Stimulated activated CD4-positive, alpha-beta T cell treated with anti-CD3 and anti-CD28 coated beads, Interleukin-4, amount 100 ng/mL, for 1 hour (primary cell): ENCODE measurements at regions not wholly inside any gene's neighbourhood (a gene's known extent, or its start where the extent isn't known, plus 50 kb on each side); places are given as distances from the start of the nearest gene placed in this dataset.

Experiments used
- DNase-seq: peaks from one replicate; pipeline ENCODE4 v3.0.0-alpha.2; 2020

- no peak for DNase-seq
These were observed 66.5 kb upstream of the GADD45A start for GRCh38 chr1:67618285-67619018.

DNA sequence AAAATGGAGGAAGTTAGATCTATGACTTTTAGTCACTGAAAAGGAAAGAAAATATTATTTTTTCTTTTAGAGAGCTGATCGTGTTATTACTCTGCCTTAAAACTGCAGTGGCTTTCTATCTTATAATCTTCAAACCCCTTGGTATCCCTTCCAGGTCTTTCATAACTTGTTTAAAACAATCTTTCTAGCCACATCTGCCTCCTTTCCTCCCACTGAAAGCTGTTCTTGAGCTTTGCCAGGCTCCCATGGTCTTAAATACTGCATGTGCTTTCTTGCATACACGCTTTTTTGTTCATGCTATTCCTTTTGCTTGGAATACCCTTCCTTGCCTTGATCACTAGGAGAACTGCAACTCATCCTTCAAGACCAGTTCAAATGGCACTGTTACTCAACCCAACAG, 65.9 kb upstream of the GADD45A start:
- DNase-seq: no peak

- DNase-seq: no peak
These were observed 61.1 kb upstream of the GADD45A start for GRCh38 chr1:67623906-67624305.

DNA sequence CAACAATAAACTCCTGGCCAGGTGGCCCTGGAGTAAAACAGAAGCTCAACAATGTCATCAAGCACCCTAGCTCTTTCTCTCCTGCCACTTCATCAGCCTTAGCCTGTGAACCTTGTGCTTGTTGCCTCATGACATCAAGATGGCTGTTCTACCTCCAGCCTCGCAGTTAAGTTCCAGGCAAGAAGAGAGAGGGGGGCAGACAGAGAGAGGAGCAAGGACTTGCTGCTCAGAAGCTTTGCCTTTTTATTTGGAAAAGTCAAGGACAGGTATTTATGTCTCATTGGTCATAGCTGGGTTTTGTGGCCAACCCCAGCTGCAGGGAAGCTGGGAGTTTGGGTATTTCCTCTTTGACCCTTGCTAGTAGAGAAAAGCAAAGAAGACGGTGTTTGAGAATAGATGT, 60.3 kb upstream of the GADD45A start:
- DNase-seq: no peak

- no peak for DNase-seq
These were observed 58.7 kb upstream of the GADD45A start for GRCh38 chr1:67626090-67626860.

DNA sequence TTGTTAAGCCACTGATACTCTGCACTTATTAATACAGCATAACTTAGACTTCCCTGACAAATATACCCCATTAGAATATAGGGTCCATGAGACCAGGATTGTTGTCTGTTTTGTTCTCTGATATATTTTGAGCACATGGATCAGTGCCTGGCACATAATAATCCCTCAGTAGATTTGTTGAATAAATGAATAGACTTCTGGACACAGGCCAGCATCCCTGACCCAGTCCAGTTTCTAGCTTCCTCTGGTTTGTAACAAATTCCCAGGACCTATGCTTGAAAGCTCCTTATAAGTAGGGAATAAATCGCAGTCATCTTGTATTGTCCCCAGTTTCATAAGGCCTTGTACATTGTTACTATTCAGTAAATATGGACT, 58.2 kb upstream of the GADD45A start:
- no peak for DNase-seq

DNA sequence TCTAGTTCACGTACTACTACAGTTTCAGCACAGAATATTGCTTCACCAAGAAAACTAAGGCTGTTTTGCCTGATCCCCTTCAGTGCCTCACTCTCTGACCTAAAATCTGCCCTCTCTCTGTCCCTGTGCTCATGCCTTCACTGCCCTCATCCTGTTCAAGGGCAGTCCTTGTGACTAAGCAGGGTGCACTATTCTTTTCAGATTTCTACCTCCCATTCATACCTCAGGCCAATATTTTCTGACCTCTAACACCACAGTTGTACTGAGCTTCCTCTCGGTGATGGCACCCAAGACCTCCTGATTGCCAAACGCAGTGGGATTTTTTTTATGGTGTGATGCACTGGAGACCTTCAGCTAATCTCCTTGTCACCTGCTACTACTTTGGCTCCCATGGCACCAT, 57.7 kb upstream of the GADD45A start:
- DNase-seq: no peak

- no peak for DNase-seq
These were observed 57.1 kb upstream of the GADD45A start for GRCh38 chr1:67627906-67628305.

GRCh38 chr1:67629370-67630075, 55.5 kb upstream of the GADD45A start:
- DNase-seq: no peak

DNA sequence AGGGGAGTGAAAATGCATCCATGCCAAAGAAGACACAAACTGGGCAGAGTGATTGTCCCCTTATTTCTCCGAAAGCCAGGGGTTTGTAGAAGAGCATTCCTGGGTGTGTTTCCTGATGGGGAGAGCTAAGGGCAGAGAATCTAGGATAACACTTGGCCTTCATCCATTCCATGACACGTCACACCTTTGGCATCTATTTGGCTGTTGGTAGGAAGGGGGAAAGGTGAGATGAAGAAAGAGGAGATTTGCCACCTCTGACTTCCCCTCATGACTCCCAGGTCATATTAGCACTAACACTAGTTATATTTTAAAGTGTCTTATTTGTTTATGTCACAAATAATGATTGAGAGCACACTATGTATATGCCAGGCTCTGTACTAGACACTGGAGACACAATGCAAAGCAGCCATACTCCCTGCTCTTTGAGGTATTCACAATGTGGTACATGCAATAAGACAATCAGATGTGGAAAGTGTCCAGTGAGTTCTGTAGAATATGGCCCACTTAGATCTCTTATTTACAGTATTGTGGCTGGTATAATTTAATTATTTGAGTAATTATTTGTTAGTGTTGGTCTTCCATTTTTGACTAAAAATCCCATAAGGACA, 54.5 kb upstream of the GADD45A start:
- DNase-seq: no peak

GRCh38 chr1:67632356-67632755, 52.6 kb upstream of the GADD45A start:
- no peak for DNase-seq

GRCh38 chr1:67632811-67633655, 52.0 kb upstream of the GADD45A start:
- no peak for DNase-seq

GRCh38 chr1:67634396-67634935, 50.5 kb upstream of the GADD45A start:
- no peak for DNase-seq

- no peak for DNase-seq
These were observed 49.8 kb upstream of the GADD45A start for GRCh38 chr1:67635055-67635809.
